ENCODE measurements at regions not wholly inside any gene's neighbourhood (a gene's known extent, or its start where the extent isn't known, plus 50 kb on each side); places are given as distances from the start of the nearest gene placed in this dataset.
A peak's percentile ranks its signal among the peaks of the same experiment; 100 is the strongest.

- no peak for DNase-seq (ENCODE audit: extremely low read depth, low read depth)
- no peak for TF ChIP-seq CTCF (IDR thresholded peaks at IDR 0.05; ENCODE audit: low read depth, low read length)
These were observed 68.8 kb upstream of the PITRM1 start for GRCh38 chr10:3241274-3241921.

- TF ChIP-seq CTCF (IDR thresholded peaks at IDR 0.05; ENCODE audit: low read depth, low read length): no peak
- no peak for DNase-seq (ENCODE audit: extremely low read depth, low read depth)
These were observed 67.6 kb upstream of the PITRM1 start for GRCh38 chr10:3239920-3240894.

- TF ChIP-seq CTCF (IDR thresholded peaks at IDR 0.05; ENCODE audit: low read depth, low read length): peak; percentile 93
- no peak for DNase-seq (ENCODE audit: extremely low read depth, low read depth)
These were observed 66.7 kb upstream of the PITRM1 start for GRCh38 chr10:3239066-3239919.

- TF ChIP-seq CTCF (IDR thresholded peaks at IDR 0.05; ENCODE audit: low read depth, low read length): no peak
- DNase-seq (ENCODE audit: extremely low read depth, low read depth): no peak
These were observed 65.7 kb upstream of the PITRM1 start for GRCh38 chr10:3238115-3238871.

GRCh38 chr10:3237530-3237929 lies 64.9 kb upstream of the PITRM1 start:
- no peak for TF ChIP-seq CTCF (IDR thresholded peaks at IDR 0.05; ENCODE audit: low read depth, low read length)
- no peak for DNase-seq (ENCODE audit: extremely low read depth, low read depth)

GRCh38 chr10:3236644-3237404 lies 64.2 kb upstream of the PITRM1 start:
- no peak for DNase-seq (ENCODE audit: extremely low read depth, low read depth)
- no peak for TF ChIP-seq CTCF (IDR thresholded peaks at IDR 0.05; ENCODE audit: low read depth, low read length)
